NCI-H69 (cell line): ENCODE measurements at regions not wholly inside any gene's neighbourhood (a gene's known extent, or its start where the extent isn't known, plus 50 kb on each side); places are given as distances from the start of the nearest gene placed in this dataset.

Source experiments
- DNase-seq: peaks from one replicate; lab custom pipeline; 2025; lab: John Stamatoyannopoulos, UW

GRCh38 chr2:15780912-15781574 lies 159.3 kb upstream of the MYCN start:
- no peak for DNase-seq

DNA sequence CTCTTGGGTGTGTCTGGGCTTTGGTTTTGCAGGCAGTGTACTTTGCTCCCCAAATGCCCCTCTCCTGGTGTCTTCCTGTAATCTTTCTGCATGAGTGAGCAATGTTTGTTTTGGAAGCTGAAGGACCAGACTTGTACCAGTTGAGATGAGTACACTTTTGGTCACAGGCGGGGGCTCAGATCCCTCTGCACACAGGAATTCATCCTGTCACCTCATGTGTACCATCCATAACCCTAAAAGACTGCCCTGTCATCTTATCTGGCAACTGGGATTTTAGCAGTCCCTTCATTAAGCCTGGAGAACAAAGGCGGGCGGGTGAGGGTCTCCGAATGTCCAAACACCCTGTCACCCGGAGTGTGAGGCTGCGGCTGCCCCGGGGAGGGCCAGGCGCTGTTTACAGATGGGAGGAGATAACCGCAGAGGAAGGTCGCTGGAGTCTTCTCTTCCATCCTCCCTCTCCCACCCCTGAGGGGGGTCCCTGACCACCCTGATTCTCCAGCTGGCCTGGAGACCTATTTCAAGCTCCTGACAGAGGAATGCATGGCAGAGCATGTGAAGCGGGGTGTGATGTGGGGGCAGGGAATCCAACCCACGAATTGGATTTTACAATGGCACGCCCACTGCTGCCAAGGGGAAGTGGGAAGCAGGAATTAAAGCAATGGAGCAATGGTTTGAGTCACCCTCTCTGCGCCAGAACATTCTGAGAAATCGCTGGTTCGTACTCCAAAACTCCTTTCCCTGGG lies 158.2 kb upstream of the MYCN start:
- no peak for DNase-seq

DNA sequence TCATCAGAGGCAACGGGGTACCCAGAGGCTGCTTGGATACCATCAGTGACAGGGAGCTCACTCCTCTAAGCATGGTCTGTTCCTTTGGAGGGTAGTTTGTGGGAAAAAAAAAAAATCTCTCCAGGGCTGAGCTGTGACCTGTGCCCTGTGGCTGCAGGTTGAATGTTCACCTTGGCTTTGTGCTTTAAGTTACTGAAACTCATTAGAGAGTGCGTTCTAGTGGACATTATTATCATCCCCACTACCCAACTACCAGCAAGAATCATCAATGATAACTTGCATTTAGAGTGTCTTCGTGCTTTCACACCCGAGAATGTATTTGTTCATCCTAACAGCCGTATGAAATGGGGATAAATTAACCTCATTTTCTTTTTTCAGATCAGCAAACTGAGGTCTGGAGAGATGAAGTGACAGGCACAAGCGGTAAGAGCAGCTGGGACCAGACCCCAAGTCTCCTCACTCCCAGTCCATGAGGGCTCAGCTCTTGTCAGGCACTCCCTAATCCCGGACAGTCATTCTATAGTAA lies 157.5 kb upstream of the MYCN start:
- no peak for DNase-seq

DNA sequence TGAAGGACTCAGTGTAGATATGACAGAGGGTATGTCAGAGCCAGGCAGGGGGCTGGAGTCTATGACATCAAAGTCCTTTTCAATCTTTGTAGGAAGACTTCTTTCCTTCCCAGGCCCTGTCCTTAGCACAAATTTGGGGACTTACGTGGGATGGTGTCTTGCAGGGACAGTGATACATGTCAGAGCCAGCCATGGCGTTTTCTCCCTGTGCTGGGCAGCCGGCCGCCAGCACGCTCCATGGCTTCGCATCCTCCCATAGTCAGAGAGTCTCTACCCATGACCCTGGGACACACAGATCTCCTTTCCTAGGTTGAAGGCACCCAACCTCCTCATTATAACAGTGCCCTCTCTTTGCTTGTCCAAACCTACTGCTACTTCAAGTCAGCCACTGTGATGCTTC lies 156.9 kb upstream of the MYCN start:
- no peak for DNase-seq

DNA sequence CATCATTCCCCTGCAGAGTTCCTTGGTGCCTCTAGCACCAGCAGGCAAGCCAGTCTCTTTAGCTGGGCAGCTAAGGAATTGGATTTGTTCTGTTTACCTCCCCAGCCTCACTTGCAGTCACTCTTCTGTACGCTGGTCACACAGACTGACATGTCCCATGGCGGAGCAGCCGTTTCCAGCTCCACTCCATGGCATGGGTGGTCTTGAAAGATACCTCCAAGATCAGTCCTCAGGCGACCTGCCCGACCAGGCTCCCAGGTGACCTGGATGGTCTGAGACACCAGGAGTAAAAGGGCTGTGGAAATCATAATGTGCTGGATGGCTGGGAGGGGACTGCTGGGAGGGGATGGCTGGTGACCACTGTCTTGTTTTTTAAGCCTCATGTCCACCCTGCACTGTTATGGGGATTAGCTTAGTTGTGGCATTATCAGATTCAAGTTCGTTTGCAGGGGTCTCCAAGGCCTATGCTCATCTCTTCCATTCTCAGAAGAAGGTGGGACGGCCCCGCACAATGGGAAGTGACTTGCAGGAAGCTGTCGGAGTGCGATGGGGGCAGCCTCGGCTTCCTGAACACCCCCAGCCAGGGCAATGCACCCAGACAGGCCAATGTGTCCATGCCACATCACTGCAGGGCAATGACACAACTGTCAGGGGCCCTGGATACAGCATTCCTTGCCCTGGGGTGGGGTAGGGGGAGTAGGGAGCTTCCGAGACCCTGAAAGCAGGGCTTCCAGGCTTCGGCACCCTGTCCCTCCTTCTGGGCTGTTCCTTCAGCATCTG lies 156.1 kb upstream of the MYCN start:
- DNase-seq, result no peak

DNA sequence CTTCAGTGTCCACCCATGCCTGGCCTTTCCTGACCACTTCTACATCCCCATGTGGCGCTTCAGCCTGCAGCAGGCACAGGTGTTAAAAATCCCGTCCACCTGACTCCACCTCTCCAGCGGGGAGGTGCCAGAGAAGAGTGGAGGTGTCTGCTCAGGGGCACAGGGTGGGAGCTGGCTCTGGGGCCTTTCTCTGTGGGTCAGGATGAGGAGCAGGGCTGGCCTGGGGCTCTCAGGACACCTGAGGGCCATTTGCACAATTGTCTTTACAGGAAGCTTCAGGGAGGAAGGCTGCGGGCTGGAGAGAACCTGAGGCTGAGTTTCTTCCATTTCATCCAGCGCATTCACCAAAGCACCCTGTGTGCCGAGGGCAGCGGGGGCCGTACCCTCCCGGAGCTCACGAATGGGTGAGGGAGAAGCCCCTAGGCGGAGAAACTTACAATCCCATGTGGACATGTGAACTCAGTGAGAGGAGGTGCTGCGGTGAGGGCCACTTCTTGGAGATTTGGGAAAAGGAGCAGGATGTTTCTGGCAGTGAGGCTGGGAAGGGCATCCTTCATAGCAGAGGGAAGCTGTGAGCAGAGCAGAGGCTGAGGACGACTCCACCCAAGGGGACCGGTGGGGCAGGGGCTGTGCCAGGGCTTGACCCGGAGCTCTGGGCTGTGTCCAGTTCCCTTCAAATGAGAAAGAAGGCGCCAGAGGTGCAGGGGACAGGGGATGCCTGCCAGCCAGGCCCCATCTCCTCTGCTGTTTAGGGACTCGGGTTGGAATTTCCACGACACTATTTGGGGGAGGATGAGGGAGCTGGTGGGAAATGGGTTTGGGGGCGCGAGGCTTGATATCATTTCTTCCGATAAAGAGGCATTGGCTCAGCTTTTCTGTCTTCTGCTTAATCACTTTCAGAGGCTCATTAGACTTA lies 155.2 kb upstream of the MYCN start:
- no peak for DNase-seq

GRCh38 chr2:15786003-15786654 lies 154.2 kb upstream of the MYCN start:
- no peak for DNase-seq

DNA sequence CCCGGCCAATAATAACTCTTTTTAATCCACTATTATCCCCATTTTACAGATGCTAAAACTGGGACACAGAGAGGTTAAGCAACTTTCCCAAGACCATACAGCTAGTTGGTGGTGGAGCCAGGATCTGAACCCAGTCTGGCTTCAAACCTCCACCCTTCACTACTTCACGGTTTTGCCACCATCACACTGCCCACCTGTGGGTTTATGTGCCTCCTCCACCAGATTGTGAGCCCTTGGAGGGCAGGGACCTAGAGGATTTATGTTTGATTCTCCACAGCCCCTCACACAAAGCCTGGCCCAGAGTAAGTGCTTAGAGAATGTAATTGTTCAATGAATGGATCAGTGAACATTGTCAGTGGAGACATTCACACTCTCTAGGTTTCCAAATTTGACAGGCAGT lies 153.4 kb upstream of the MYCN start:
- no peak for DNase-seq

GRCh38 chr2:15787535-15788454 lies 152.6 kb upstream of the MYCN start:
- no peak for DNase-seq

DNA sequence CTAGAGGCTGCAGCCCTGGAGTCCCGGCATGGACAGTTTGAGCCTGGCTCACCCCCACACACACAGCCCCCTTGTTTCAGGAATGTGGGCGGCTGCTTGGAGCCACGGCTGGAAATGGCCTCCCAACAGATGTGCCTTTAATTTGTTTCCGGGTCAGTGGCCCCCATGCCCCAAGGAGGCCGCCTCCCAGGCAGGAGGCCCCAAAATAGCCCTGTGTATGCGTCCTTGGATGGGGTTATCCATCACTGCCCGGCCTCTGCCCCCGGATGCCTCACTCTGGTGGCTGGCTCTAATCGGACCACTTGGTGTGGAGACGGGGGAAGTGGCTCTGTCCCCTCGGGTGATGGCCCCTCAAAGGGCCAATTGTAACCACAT lies 151.9 kb upstream of the MYCN start:
- no peak for DNase-seq

- no peak for DNase-seq
These were observed 151.5 kb upstream of the MYCN start for GRCh38 chr2:15788830-15789229.

DNA sequence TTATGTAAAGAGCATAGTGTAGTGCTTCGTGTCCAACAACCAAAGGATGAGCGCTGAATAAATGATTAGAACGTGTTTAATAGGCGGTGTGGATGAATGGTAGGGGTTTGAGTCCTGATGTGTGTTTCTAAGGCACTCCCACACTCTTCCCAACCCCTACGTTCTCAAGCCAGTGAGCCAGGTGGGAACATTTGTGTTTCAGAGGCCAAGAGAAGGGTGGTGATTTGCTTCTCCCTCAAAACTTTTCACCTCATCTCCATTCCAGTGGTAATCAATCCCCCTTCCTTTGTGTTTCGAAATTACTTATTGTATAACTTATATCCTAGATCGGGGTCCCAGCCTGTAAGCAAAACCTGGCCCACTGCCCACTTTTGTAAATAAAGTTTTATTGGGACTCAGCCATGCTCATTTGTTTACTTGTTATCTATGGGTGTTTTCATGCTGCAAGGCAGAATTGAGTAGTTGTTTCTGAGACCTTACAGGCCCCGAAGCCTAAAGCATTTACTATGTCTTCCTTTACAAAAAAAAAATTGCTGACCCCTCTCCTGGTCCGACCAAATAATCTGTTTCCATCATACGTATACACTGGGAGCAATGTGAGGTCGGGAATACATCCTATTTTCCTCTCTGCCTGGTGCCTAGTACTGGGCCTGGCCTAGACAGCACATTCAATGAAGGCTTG lies 150.8 kb upstream of the MYCN start:
- no peak for DNase-seq

DNA sequence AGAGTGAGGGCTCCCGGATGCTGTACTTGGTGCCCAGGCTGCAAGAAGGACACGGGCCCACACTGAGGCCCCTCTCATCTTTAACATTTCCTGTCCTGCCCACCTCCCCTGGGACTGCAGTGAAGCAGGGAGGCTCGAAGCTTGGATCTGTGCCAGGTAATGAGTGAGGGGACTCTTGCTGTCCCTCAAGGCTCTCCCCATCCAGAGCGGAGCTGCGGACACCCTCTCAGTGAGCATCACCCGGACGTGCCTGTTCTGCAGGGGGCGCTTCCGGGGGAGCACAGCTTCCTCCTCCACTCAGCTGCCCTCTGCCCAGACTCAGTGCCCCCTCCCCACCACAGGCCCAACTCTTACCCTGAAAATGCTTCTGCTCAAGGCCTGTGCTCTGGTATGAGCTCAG lies 150.0 kb upstream of the MYCN start:
- DNase-seq, result no peak

GRCh38 chr2:15790838-15791237 lies 149.5 kb upstream of the MYCN start:
- DNase-seq, result no peak

GRCh38 chr2:15791294-15791693 lies 149.1 kb upstream of the MYCN start:
- no peak for DNase-seq

- no peak for DNase-seq
These were observed 148.0 kb upstream of the MYCN start for GRCh38 chr2:15792331-15792730.

- DNase-seq, result no peak
These were observed 147.1 kb upstream of the MYCN start for GRCh38 chr2:15793078-15793913.

- DNase-seq, result no peak
These were observed 146.4 kb upstream of the MYCN start for GRCh38 chr2:15793978-15794377.
